DMS 273 (cell line): ENCODE measurements at regions not wholly inside any gene's neighbourhood (a gene's known extent, or its start where the extent isn't known, plus 50 kb on each side); places are given as distances from the start of the nearest gene placed in this dataset.

Experiments used
- DNase-seq: peaks from one replicate; lab custom pipeline; 2025; ENCODE audit not compliant: unreplicated experiment; lab: John Stamatoyannopoulos, UW

DNA sequence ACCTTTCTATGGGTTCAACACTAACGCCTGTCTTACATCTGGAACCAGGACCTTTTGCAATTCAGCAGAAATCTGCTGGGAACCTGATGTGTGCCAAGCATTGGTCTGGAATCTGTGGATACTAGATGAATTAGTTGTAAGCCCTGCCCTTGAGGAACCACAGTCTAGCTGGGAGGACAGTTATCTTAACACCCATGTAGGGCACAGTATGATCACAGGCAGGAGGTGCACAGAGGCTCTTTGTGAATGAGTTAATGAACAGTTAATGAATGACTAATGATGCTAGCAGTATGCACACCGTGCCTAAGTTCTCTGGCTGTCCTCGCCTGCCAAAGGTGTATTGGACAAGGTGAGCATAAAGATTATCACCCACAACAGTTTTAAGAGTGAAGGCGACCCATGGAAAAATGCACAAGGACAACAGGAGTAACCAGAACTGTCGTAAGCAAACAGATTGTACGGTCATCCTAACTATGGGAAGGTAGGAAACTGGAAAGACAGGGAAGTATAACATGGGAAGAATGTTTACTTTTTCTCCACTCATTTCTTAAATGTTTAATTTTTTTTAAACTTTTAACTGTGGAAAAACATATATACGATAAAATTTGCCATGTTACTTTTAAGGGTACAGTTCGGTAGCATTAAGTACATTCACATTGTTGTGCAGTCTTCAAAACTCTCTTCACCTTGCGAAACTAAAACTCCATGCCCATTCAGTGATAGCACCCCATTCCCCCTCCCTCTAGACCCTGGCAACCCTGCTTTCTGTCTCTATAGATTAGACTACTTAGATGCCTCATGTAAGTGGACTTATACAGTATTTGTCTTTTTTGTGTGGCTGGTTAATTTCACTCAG lies 139.9 kb downstream of the CXCL12 start:
- no peak for DNase-seq

DNA sequence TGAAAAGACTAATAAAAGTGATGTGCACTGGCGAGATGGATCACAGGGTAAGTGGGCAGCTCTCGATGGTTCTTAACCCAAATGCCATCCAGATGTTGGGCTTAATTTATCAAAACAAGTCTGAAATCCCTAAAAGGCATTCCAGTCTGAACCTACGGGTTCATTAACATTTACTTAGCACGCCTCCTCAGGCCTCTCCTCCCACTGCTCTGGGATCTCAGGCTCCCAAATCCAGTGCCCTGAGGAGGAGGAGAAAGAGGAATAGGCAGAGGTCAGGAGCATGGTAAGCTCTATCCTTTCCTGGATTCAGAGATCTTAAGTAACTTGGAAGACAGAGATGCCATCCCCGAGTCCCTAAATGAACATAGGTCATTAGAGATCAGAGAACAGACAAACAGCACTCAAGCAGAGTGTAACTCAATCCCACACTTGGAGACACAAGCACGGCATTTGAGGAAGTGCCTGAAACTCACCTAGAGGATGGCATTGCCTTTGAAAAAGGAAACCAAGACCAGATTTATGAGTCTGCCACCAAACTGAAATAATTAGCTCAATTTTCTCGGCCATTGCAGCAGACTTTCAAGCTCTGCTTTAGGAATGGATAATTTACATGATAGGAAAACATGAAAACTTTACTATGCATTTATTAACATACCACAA lies 140.9 kb downstream of the CXCL12 start:
- DNase-seq, result no peak

DNA sequence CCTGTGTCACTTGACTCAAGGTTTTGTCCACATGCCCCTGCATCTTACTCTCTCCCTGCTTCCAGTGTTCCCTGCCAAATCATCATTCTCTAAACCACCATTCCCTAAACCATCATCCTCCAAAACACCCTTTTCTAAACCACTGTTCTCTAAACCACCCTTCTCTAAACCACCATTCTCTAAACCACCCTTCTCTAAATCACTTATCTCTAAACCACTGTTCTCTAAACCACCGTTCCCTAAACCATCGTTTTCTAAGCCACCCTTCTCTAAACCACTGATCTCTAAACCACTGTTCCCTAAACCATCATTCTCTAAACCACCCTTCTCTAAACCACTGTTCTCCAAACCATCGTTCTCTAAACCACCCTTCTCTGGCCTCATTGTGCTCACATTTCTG lies 142.1 kb downstream of the CXCL12 start:
- no peak for DNase-seq

DNA sequence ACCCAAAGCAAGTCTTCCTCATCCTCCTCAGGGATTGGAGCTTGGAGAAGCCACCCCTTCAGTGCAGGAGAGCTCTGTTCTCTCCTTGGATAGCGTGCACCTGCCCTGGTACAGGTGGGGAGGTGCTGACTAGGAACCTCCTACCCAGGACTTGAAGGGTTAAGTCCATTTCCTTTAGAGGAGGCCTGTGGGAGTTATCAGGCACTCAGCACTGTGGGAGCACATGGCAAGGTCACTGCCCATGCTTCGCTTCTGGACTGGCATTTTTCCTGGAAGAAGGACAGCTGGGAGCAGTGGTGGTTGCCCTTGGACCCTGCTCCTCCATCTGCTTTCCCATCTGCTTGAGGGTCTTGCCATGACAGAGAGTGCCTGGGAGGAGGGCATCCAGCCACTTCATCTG lies 142.8 kb downstream of the CXCL12 start:
- peak; percentile 32 for DNase-seq

- no peak for DNase-seq
Observed at GRCh38 chr10:44240584-44241205, 144.2 kb downstream of the CXCL12 start.

- no peak for DNase-seq
Observed at GRCh38 chr10:44238212-44238611, 146.7 kb downstream of the CXCL12 start.

GRCh38 chr10:44237364-44238049 lies 147.4 kb downstream of the CXCL12 start:
- no peak for DNase-seq

DNA sequence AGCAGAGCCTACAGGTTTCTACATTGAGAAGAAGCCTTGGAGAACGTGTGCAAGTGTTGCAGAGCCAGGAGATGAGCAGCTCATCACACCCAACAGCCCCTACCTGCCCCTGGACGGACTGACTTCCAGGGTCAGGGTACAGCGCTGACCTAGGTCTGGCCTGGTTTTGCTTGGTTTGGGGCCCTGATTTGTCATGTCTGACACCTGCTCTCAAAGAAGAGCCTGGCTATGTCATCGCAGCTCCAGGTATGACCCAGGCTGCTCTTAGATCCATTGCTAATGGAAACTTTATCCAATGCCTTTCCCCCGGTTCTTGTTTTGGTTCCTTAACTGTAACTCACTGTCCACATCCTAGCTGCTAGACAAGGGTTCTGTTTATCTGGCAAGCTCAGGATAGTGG lies 149.5 kb downstream of the CXCL12 start:
- no peak for DNase-seq

DNA sequence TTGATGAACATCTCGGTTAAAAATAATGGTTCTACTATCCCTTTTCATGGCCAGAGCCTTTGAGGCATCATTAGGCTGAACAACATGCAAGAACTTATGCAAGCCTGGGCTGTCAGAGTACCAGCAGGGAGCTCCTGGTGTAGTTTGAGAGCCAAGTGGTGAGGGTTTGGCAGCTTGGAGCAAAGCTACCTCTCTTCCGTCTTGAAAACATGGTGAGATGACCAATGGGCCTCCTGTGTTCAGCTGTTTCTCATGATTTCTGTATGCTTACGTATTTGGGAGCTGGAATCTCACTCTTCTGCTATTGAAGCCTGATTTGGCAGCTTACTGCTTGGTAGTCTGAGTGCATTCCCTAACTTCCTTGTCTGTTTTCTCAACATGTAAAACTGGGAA lies 150.4 kb downstream of the CXCL12 start:
- no peak for DNase-seq

DNA sequence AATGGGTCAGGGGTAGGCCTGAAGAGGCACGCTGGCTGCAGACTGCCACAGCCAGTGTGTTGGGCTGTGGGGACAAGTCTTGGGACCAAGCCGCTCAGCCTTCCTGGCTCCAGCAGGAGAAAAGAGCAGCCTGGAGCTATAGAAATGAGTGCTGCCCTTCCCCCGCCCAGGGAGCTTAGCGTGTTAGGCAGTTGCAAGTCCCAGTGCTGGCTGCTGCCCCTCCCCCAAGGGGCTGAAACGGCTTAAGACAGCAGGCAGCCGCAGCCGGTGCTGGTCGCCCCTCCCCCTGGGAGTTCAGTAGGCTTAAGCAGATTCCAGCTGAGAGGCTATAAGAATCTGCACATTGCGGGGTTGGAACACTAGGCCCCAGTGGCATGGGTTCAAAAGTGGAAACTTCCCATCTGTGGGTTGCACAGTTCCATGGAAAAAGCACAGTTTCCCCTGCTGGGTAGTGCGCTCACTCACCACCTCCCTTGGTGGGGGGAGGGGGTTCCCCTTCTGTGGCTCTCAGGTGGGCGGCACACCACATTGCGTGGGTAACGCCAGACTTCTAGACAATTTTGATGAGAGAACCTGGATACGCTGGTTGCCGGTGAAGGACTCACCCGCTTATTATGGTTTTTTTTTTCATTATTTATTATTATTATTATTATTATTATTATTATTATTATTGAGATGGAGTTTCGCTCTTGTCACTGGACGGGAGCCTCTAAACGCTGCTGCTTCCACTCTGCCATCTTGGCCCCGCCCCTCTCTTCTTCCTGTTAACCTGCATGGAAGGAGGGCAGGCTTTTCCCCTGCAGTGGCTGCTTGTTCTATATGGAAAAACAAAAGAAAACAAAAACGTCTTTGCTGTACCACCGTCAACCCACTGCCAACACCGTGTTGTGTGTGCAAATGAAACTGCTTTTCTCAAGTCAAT lies 151.1 kb downstream of the CXCL12 start:
- peak; percentile 35 for DNase-seq

GRCh38 chr10:44217274-44217820 lies 167.6 kb downstream of the CXCL12 start:
- no peak for DNase-seq

GRCh38 chr10:44216073-44216472 lies 168.8 kb downstream of the CXCL12 start:
- DNase-seq, result no peak

DNA sequence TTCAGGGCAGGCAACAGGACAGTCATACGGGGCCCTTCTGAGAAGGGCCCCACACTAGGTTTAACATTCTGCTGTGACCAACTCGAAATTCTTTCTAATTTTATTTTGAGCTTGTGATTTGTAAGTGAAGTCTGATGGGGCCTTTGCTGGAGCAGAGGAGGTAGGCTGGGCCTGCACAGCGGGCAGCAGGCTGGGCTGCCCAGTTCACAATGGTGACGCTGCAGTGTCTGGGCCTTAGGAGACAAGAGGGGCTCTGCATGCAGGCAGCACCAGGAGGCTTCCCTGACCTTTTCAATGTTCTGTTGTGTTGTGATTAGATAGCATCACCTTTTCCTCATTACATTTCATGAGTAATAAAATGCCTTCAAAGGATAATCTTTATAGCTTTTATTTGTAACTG lies 175.1 kb downstream of the CXCL12 start:
- DNase-seq, result no peak

GRCh38 chr10:44207160-44207559 lies 177.7 kb downstream of the CXCL12 start:
- DNase-seq, result no peak

DNA sequence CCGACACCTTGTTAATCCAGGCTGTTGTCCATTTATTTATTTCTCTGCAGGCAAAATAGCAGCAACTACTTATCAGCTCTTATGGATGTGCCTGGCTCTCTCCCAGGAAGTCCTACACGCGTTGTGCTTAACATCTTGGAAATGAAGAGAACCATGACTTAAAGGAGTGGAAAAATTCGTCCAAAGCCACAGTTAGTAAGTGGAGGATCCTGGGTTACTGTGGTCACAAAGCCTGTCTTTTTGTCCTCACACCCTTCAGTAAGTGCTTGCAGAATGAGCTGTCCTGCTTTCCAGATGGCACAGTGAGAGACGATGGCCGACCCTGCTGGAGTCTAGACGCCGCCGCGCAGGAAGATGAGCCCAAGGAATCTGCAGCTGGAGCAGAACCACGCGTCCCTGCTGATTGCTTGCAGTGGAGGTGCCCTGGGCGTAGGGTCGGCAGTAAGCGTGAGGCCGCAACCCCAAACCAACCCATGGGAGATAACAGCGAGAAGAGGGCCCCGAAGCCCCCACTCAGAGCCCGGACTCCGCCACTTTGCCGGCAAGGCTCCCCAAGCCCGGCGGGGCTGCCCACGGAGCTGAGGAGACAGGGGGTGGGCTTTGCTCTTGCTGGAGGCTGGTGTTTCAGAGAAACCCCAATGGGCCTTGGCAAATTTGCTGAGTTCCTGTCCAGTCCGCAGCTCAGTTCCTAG lies 178.6 kb downstream of the CXCL12 start:
- no peak for DNase-seq

DNA sequence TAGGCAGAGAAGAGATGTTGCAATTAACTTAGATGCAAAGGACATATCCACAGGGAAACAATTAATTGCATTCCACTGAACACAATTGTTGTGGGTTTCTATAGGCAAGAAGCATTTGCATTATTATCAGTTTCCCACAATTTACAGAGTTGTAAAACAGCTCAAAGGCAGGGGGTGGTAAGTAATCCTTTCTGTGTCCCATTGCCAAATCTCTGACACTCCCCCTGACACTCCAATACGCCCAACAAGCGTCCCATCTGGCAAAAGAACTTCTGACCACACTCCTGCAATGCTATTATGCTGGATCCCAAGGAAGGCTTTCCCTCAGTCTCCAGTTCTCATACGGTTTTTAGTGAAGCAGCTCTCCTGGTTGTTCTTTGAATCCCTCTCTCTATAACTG lies 179.8 kb downstream of the CXCL12 start:
- peak; percentile 56 for DNase-seq

DNA sequence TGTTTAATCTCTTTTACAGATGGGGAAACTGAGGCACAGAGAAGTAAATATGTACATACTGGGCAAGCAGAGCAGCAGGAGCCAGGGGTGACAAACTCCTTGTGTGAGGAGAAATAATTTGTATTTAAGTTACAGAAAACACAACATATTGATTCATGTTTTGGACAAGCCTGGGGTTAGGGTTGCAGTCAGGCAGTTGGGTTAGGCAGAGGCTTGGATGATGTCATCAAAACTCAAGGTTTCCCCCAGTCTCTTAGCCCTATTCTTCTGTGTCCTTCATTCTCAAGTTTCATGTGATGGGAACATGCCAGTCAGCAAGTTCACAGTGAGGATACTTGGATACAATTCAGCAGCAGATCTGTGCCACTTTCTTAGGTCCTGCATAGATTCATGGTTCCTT lies 181.4 kb downstream of the CXCL12 start:
- DNase-seq, result no peak

- DNase-seq, result no peak
Observed at GRCh38 chr10:44202952-44203351, 181.9 kb downstream of the CXCL12 start.

- DNase-seq, result peak; percentile 76
Observed at GRCh38 chr10:44201656-44202055, 183.2 kb downstream of the CXCL12 start.

DNA sequence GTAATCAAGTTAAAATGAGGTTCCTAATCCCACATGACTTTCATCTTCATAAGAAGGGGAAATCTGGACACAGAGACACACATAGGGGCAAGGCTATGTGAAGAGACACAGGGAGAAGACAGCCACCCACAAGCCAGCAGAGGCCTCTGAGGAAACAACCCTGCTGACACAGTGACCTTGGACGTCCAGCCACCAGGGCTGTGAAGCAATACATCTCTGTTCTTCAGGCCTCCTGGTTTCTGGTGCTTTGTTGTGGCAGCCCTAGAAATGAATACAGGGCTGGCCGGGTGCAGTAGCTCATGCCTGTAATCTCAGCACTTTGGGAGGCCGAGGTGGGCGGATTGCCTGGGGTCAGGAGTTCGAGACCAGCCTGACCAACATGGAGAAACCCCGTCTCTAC lies 183.9 kb downstream of the CXCL12 start:
- DNase-seq, result no peak
